Middle frontal gyrus (tissue), 1 donor: ENCODE measurements at regions not wholly inside any gene's neighbourhood (a gene's known extent, or its start where the extent isn't known, plus 50 kb on each side); places are given as distances from the start of the nearest gene placed in this dataset.

Source experiments
- DNase-seq: peaks from one replicate; pipeline ENCODE4 v3.0.0-alpha.2; 2015; ENCODE audit warnings: low spot score; ENCODE audit errors: extremely low spot score

DNA sequence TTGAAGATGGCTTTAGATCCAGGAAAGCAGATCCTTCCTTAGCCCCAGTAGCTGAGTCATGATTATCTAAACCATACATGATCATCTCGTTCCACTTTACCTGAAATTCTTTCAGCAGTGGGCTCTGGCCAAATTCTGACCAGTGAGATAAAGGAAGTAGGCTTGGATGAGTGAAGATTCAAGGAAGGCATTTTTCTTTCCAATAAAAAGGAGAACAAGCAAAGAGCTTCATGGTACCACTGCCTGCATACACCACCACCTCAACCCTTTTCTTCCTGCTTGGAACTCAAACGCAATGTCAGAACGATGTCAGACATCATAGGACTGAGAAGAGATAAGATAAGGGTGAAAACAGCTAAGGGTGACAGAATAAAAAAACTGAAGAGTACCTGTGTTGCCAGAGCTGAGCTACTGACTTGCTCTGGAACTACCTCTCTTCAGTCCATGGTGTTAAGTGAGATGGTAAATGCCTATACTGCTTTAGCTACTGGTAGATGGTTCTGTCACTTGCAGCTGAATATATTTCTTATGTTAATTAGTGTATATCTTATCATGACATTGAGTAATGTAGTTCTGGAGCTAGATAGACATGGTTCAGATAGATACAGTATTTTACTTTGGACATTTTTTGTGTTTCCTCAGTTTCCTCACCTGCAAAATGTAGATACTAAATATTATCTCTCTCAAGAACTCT lies 58.7 kb upstream of the ACVR1 start:
- no peak for DNase-seq

DNA sequence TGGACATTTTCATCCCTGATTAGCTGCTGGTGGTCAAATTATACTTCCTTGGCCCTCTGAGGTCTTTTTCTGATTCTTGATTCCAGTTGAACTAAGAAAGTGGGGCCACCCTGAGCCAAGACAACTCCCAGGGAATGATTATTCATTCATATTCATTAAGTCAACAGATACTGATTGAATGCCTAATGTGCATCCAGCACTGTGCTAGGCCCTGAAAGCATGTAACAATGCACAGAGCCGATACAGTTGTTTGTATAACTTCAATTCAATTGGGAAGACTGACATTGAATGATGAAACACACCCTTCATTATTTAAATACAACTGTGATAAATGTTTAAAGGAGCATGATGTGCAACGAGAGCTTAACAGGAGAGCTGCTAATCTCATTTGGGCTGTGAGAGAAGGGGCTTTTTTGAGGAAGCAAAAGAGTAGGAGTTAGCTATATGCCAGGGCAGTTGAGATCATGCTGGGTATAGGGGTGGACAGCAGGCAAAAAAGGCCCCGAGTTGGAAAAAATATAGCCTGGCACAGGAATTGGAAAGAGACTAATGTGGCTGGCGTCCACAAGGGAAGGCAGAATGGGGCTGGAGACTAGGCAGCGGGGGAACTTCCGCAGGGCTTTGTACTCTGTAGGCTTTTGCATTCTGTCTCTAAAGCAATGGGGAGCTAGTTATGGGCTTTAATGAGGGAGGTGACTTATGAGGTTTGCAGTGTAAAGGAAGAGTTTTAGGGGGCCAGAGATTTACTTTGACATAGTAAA lies 57.2 kb upstream of the ACVR1 start:
- DNase-seq, result no peak

DNA sequence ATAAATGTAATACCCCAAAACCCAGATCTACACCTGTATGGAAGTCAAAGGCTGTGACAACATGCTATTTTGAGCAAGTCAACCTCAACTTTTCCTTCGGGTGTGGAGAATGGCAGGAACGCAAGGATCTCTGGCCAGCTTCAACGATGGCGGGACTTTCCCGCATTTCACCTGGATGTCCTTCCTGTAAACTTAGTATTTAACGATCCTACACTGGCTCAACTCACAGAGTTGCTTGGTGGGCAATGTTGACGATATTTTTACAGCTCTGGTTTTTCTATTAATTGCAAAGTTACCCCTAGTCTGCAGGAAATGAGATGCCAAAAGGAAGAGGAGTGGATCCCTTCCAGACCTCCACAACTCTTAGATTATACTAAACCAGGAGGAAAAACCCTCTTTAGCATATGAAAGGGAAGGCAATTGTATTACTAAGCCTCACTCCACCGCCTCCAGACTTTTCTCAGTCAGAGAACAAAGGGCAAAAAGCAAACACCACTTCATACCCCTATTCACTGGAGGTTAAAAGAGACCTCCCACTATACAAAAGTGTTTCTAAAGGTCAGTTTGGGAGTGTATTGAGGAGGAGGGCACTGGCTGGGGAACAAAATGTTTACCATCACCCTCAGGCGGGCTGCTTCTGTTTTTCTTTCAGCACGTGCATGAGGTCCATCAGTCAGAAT lies 56.5 kb upstream of the ACVR1 start:
- no peak for DNase-seq

GRCh38 chr2:157931542-157931941 lies 55.4 kb upstream of the ACVR1 start:
- no peak for DNase-seq

DNA sequence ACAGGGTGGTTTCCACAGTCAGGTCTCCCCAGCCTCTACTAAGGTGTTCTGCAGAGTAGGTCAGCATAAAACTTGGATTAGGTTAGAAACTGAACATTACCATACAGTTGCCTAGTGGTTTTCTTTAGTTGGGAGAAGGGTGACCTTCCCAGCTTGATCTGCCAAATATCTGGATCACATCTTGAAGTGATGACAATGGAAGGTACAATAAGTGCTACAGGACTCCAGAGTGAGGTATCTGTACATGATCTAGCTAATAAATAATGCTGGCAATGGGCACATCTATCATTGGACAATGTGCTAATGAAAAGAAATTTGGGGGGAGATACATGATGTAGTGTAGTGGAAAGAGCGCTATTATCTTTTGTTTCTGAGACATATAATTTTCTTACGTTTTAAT lies 54.6 kb upstream of the ACVR1 start:
- DNase-seq, result no peak

- no peak for DNase-seq
These were observed 53.9 kb upstream of the ACVR1 start for GRCh38 chr2:157929871-157930667.

DNA sequence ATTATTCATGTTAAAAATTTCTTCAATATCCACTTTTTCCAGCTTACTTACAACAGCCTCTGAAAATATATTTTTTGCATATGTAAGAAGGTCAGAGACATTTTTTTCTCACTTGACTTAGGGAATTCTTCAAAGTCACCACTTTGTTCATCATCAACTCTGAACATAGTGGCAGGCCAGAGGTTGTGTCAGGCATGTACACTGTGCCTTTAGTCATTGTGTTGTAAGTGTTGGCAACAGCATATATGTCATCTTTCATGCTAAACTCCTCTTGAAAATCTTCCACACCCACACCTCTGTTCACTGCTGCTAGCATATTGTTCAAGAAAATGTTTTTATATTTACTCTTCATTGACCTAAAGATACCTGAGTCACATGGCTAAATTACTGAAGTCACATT lies 52.2 kb upstream of the ACVR1 start:
- DNase-seq, result no peak

DNA sequence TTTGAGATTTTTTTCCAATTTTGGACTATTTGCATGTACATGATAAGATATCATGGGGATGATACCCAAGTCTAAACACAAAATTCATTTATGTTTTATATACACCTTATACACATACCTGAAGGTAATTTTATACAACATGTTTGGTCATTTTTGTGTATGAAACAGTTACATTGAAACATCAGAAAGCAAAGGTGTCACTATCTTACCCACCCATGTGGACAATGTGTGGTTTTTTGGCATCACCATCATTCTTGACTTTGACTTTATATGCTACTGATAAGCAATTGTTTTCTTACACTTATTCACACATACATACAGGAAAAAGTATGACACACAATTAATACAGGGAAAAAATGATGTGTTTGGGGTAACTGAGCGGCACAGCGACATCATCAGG lies 51.0 kb upstream of the ACVR1 start:
- no peak for DNase-seq
